ENCODE measurements at regions not wholly inside any gene's neighbourhood (a gene's known extent, or its start where the extent isn't known, plus 50 kb on each side); places are given as distances from the start of the nearest gene placed in this dataset.
"Not testable (repeated sequence)": the region's sequence is repeated elsewhere in the genome, so short reads cannot be mapped to it uniquely, and the experiment has no call there.

- DNase-seq, result no peak
Observed at GRCh38 chr16:8055761-8056160, 534.5 kb downstream of the TMEM114 start.

GRCh38 chr16:8053437-8053836 lies 536.9 kb downstream of the TMEM114 start:
- DNase-seq, result peak; percentile 2

GRCh38 chr16:8048433-8048832 lies 541.9 kb downstream of the TMEM114 start:
- no peak for DNase-seq

GRCh38 chr16:8047736-8048135 lies 542.6 kb downstream of the TMEM114 start:
- DNase-seq, result no peak

- DNase-seq, result no peak
Observed at GRCh38 chr16:8044796-8045195, 545.5 kb downstream of the TMEM114 start.

- DNase-seq, result no peak
Observed at GRCh38 chr16:8032406-8032805, 557.9 kb downstream of the TMEM114 start.

GRCh38 chr16:8030004-8030403 lies 560.3 kb downstream of the TMEM114 start:
- not testable (repeated sequence) for DNase-seq

GRCh38 chr16:8026450-8026849 lies 563.9 kb downstream of the TMEM114 start:
- DNase-seq, result peak; percentile 67

GRCh38 chr16:8023326-8023725 lies 567.0 kb downstream of the TMEM114 start:
- no peak for DNase-seq

GRCh38 chr16:8005096-8005860 lies 585.0 kb downstream of the TMEM114 start:
- peak; percentile 65 for DNase-seq

- DNase-seq, result no peak
Observed at GRCh38 chr16:7998789-7999453, 591.4 kb downstream of the TMEM114 start.

GRCh38 chr16:7997966-7998365 lies 592.3 kb downstream of the TMEM114 start:
- DNase-seq, result no peak

GRCh38 chr16:7992616-7993015 lies 597.7 kb downstream of the TMEM114 start:
- DNase-seq, result no peak

GRCh38 chr16:7990626-7991260 lies 599.6 kb downstream of the TMEM114 start:
- DNase-seq, result no peak

GRCh38 chr16:7983676-7984075 lies 606.6 kb downstream of the TMEM114 start:
- no peak for DNase-seq

GRCh38 chr16:7980133-7980483 lies 610.2 kb downstream of the TMEM114 start:
- no peak for DNase-seq

- DNase-seq, result no peak
Observed at GRCh38 chr16:7979448-7980132, 610.7 kb downstream of the TMEM114 start.

GRCh38 chr16:7976563-7976962 lies 613.7 kb downstream of the TMEM114 start:
- DNase-seq, result peak; percentile 66

- DNase-seq, result no peak
Observed at GRCh38 chr16:7976125-7976524, 614.2 kb downstream of the TMEM114 start.

- DNase-seq, result no peak
Observed at GRCh38 chr16:7967996-7968509, 622.3 kb downstream of the TMEM114 start.

GRCh38 chr16:7964744-7965143 lies 625.6 kb downstream of the TMEM114 start:
- DNase-seq, result no peak

- DNase-seq, result no peak
Observed at GRCh38 chr16:7964167-7964566, 626.1 kb downstream of the TMEM114 start.
